ENCODE measurements at regions not wholly inside any gene's neighbourhood (a gene's known extent, or its start where the extent isn't known, plus 50 kb on each side); places are given as distances from the start of the nearest gene placed in this dataset.

DNA sequence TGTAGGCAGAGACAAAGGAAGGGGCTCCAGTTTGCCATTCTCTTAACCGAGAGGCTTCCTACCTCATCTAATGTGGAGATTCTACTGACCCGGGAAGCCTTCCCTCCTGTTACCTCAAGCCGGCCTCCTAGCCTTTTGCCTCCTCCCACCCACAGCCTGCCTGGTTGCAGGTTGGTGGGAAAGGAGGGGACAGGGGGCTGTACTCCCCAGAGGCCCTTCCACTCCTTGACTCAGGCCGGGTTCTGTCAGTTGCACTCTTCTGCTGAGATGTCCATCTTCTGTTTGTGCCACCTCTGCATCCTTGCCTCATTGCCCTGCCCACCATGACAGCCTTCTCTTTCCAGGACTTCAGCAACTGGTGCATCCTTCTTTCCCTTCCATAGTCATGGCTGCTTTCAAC lies 98.0 kb upstream of the SLC44A3 start:
- no peak for TF ChIP-seq CTCF (IDR thresholded peaks at IDR 0.05)
- TF ChIP-seq POLR2AphosphoS5 (IDR thresholded peaks at IDR 0.05; ENCODE audit: low read depth, low read length): no peak
- no peak for TF ChIP-seq REST (IDR thresholded peaks at IDR 0.05; ENCODE audit: insufficient read depth in 1 of 2, low read depth in 2 of 2, low read length in 1 of 2)
- no peak for TF ChIP-seq TCF7L2 (IDR thresholded peaks at IDR 0.05; ENCODE audit: low read depth, low read length)
- TF ChIP-seq SIN3A (IDR thresholded peaks at IDR 0.05; ENCODE audit: borderline replicate concordance, insufficient read depth, low read depth, low read length): no peak
